ENCODE measurements at regions not wholly inside any gene's neighbourhood (a gene's known extent, or its start where the extent isn't known, plus 50 kb on each side); places are given as distances from the start of the nearest gene placed in this dataset.

- FAIRE-seq: no peak
- Histone ChIP-seq H2AFZ (ENCODE audit: control insufficient read depth, low read depth, low read length) (no peak overlapping the region), H3K4me3 (no peak overlapping the region), H4K20me1 (ENCODE audit: control insufficient read depth, insufficient read depth) (no peaks in the 10 kb centered on the region), H3K4me1 (ENCODE audit: control insufficient read depth, insufficient read depth, low read length) (no peaks in the 10 kb centered on the region), H3K27me3 (replicated peaks in 1 of 2; ENCODE audit: control insufficient read depth in 2 of 2, insufficient read depth in 2 of 2, low read length in 1 of 2) (no peaks in the 10 kb centered on the region), H3K36me3 (ENCODE audit: control insufficient read depth in 2 of 2, insufficient read depth in 2 of 2, low read length in 1 of 2) (no peaks in the 10 kb centered on the region), H3K9ac (ENCODE audit: control insufficient read depth, insufficient read depth, low read length) (no peak overlapping the region), H3K4me2 (ENCODE audit: control insufficient read depth, insufficient read depth) (no peak overlapping the region), H3K27ac (ENCODE audit: control insufficient read depth, insufficient read depth) (no peak overlapping the region), H3K79me2 (ENCODE audit: control insufficient read depth, insufficient read depth, low read length) (no peaks in the 10 kb centered on the region), H3K9me3 (replicated peaks; ENCODE audit: control insufficient read depth, insufficient read depth, low read length) (no peaks in the 10 kb centered on the region)
- POLR2A ChIA-PET: no interaction called here
- BruUV-seq (replicated peaks): no TSS peak
- RAD21 ChIA-PET (ENCODE audit: unreplicated experiment): no interaction called here
- CTCF ChIA-PET: no interaction called here
- no peak for ATAC-seq
- TF ChIP-seq CBX3 (IDR thresholded peaks at IDR 0.05; ENCODE audit: borderline replicate concordance, low read depth): no peak
- TF ChIP-seq SMAD1 (IDR thresholded peaks at IDR 0.05; ENCODE audit: low read depth, partially characterized antibody): no peak
- TF ChIP-seq RELB (IDR thresholded peaks at IDR 0.05; ENCODE audit: low read depth): no peak
- TF ChIP-seq SKIL (IDR thresholded peaks at IDR 0.05; ENCODE audit: low read depth, poor library complexity, severe bottlenecking): no peak
- TF ChIP-seq ATF3 (IDR thresholded peaks at IDR 0.05; ENCODE audit: borderline replicate concordance, extremely low read depth, low read depth, low read length): no peak
- TF ChIP-seq SMARCA5 (IDR thresholded peaks at IDR 0.05): no peak
- TF ChIP-seq CTCF (IDR thresholded peaks at IDR 0.05 in 2 of 3, conservative IDR thresholded peaks at IDR 0.05 in 1 of 3; ENCODE audit: control insufficient read depth in 2 of 3, extremely low read depth in 1 of 3, insufficient read depth in 1 of 3, low read depth in 3 of 3, low read length in 3 of 3): no peak
- TF ChIP-seq RUNX3 (IDR thresholded peaks at IDR 0.05; ENCODE audit: low read length): no peak
- TF ChIP-seq ASH2L (IDR thresholded peaks at IDR 0.05; ENCODE audit: borderline replicate concordance, low read depth): no peak
- TF ChIP-seq CHD1 (IDR thresholded peaks at IDR 0.05; ENCODE audit: low read depth, low read length): no peak
- DNase-seq (ENCODE audit: low read depth, low spot score): no peak
- SMC1A ChIA-PET (ENCODE audit: uncharacterized antibody, unreplicated experiment): no interaction called here
- in situ Hi-C loops (cut with MboI): no loop called here
- intact Hi-C loops (cut with micrococcal nuclease; ENCODE audit: unreplicated experiment): no loop called here
- WGBS (ENCODE audit: insufficient coverage, insufficient replicate concordance, low lambda C conversion rate, missing lambda C conversion rate): 0% methylated on average over 1 of the region's 1 CpG
Measured at GRCh38 chr4:180950377-180950776, 1292.8 kb upstream of the TENM3 start.

Data from GM12878 (cell line).